IMR-90 (cell line): ENCODE measurements at regions not wholly inside any gene's neighbourhood (a gene's known extent, or its start where the extent isn't known, plus 50 kb on each side); places are given as distances from the start of the nearest gene placed in this dataset.

Source experiments
- BHLHE40 ChIP-seq: fragments of 150-350 bp; IDR thresholded peaks from 2 replicates; pipeline ENCODE4 v1.6.1; 2016; ENCODE audit warnings: mild to moderate bottlenecking, low read depth, low read length
- CEBPB ChIP-seq: IDR thresholded peaks from 2 replicates; pipeline ENCODE4 v1.6.1; 2012; ENCODE audit warnings: low read depth, low read length, improper control_type of control experiment
- MXI1 ChIP-seq: IDR thresholded peaks from 2 replicates; pipeline ENCODE4 v1.6.1; 2012; ENCODE audit warnings: low read depth, mild to moderate bottlenecking, low read length, moderate library complexity, borderline replicate concordance
- POLR2A ChIP-seq: IDR thresholded peaks from 2 replicates; pipeline ENCODE4 v1.6.1; 2012; ENCODE audit warnings: mild to moderate bottlenecking, low read depth, low read length
- RAD21 ChIP-seq: IDR thresholded peaks from 2 replicates; pipeline ENCODE4 v1.6.1; 2012; ENCODE audit warnings: low read length, improper control_type of control experiment
- RCOR1 ChIP-seq: IDR thresholded peaks from 2 replicates; pipeline ENCODE4 v1.6.1; 2012; ENCODE audit warnings: mild to moderate bottlenecking, low read length, improper control_type of control experiment; ENCODE audit not compliant: insufficient replicate concordance
- RFX5 ChIP-seq: IDR thresholded peaks from 2 replicates; pipeline ENCODE4 v1.8.0; 2012; ENCODE audit warnings: low read depth, mild to moderate bottlenecking, low read length, moderate library complexity
- TF ChIP-seq, protein P1 (sequence below): conservative IDR thresholded peaks from 2 replicates; pipeline ENCODE4 v1.5.1; 2012; ENCODE audit warnings: mild to moderate bottlenecking, low read depth, low read length, improper control_type of control experiment
- TF ChIP-seq, protein P2 (sequence below): fragments of 150-350 bp; IDR thresholded peaks from 2 replicates; pipeline ENCODE4 v1.6.1; 2016; ENCODE audit warnings: low read depth, mild to moderate bottlenecking, low read length, moderate library complexity, borderline replicate concordance

DNA sequence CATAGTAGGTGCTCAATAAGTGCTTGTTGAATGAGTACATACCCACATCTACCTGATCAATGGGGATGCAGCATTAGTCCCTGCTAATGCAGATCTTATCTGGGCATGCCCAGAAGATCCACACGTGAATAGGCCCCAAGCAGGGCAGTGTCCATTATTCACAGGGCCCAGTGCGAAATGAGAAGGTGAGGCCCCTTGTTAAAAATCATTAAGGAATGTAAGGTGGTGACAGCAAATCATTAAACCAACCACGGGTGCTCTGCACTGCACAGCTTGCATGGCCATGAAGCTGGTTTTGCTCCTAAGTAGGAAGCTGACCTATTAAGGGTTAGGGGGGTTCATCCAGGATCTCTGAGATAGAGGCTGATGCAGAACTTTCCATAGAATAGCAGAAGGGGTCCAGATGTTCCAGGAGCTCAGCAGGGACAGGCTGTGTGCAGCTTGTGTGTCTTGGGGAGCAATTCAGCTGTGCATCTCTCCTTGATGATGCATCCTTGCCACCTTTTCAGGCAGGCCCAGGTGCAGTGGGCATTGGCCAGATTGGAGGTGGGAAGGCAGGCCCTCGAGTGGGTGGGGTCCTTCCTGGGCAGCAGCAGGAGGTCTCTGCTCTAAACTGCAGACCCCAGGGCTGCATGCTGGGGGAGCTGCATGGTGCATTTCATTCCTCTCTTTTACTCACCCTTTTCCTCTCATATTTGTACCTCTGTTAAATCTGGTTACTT, 231.3 kb upstream of the PWP1 start:
- TF ChIP-seq, protein P1, sequence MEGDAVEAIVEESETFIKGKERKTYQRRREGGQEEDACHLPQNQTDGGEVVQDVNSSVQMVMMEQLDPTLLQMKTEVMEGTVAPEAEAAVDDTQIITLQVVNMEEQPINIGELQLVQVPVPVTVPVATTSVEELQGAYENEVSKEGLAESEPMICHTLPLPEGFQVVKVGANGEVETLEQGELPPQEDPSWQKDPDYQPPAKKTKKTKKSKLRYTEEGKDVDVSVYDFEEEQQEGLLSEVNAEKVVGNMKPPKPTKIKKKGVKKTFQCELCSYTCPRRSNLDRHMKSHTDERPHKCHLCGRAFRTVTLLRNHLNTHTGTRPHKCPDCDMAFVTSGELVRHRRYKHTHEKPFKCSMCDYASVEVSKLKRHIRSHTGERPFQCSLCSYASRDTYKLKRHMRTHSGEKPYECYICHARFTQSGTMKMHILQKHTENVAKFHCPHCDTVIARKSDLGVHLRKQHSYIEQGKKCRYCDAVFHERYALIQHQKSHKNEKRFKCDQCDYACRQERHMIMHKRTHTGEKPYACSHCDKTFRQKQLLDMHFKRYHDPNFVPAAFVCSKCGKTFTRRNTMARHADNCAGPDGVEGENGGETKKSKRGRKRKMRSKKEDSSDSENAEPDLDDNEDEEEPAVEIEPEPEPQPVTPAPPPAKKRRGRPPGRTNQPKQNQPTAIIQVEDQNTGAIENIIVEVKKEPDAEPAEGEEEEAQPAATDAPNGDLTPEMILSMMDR, result no peak
- TF ChIP-seq, protein P2, sequence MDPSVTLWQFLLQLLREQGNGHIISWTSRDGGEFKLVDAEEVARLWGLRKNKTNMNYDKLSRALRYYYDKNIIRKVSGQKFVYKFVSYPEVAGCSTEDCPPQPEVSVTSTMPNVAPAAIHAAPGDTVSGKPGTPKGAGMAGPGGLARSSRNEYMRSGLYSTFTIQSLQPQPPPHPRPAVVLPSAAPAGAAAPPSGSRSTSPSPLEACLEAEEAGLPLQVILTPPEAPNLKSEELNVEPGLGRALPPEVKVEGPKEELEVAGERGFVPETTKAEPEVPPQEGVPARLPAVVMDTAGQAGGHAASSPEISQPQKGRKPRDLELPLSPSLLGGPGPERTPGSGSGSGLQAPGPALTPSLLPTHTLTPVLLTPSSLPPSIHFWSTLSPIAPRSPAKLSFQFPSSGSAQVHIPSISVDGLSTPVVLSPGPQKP, result no peak
- no peak for TF ChIP-seq MXI1
- TF ChIP-seq POLR2A, result no peak
- no peak for TF ChIP-seq RFX5
- TF ChIP-seq BHLHE40, result no peak
- no peak for TF ChIP-seq CEBPB
- no peak for TF ChIP-seq RAD21
- TF ChIP-seq RCOR1, result no peak
